BE2C (cell line): ENCODE measurements at regions not wholly inside any gene's neighbourhood (a gene's known extent, or its start where the extent isn't known, plus 50 kb on each side); places are given as distances from the start of the nearest gene placed in this dataset.

Experiments
- DNase-seq: peaks from one replicate; pipeline ENCODE4 v3.0.0-alpha.2; 2020
- H3K27me3 ChIP-seq: fragments of 250-450 bp; sonication (Bioruptor Pico); 2 replicates; pipeline ENCODE4 v1.5.1; 2020; ENCODE audit warnings: mild to moderate bottlenecking
- H3K36me3 ChIP-seq: fragments of 250-450 bp; sonication (Bioruptor Pico); 2 replicates; pipeline ENCODE4 v1.5.1; 2020; ENCODE audit warnings: mild to moderate bottlenecking
- H3K4me1 ChIP-seq: fragments of 250-450 bp; sonication (Bioruptor Pico); 2 replicates; pipeline ENCODE4 v1.5.1; 2020
- H3K4me3 ChIP-seq: 2 replicates; pipeline ENCODE4 v1.5.1; 2011; ENCODE audit warnings: low read depth, low read length
- H3K9me3 ChIP-seq: fragments of 250-450 bp; sonication (Bioruptor Pico); 2 replicates; pipeline ENCODE4 v1.5.1; 2020
- CTCF ChIP-seq: IDR thresholded peaks from 2 replicates; pipeline ENCODE4 v1.5.1; 2012; ENCODE audit warnings: mild to moderate bottlenecking, low read depth, low read length

GRCh38 chr12:107470645-107471044 is 215.0 kb upstream of the PWP1 start:
- H3K4me3 ChIP-seq, result no peak overlapping the region
- TF ChIP-seq CTCF, result no peak
- H3K4me1 ChIP-seq, result no peaks in the 10 kb centered on the region
- H3K36me3 ChIP-seq, result no peaks in the 10 kb centered on the region
- H3K27me3 ChIP-seq, result no peaks in the 10 kb centered on the region
- no peak for DNase-seq
- H3K9me3 ChIP-seq, result no peaks in the 10 kb centered on the region

DNA sequence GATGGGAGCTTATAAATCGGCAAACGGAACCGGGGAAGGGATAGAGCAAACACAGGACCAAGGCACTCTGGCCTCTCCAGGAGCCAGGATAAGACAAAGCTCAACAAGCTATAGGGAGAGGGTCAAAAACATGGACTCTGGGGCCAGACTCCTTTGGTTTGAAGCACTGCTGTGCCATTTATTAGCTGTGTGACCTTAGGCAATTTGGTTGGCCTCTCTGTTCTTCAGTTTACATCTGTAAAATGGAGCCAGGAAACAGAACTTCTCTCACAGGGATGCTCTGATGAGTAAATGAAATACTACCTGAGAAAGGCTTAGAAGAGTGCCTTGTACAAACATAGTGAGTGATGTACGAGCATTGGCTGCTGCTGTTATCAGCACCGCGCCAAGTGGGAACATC is 213.3 kb upstream of the PWP1 start:
- H3K36me3 ChIP-seq, result no peaks in the 10 kb centered on the region
- H3K9me3 ChIP-seq, result no peaks in the 10 kb centered on the region
- H3K4me3 ChIP-seq, result no peak overlapping the region
- TF ChIP-seq CTCF, result no peak
- no peaks in the 10 kb centered on the region for H3K27me3 ChIP-seq
- H3K4me1 ChIP-seq, result no peaks in the 10 kb centered on the region
- DNase-seq, result no peak

DNA sequence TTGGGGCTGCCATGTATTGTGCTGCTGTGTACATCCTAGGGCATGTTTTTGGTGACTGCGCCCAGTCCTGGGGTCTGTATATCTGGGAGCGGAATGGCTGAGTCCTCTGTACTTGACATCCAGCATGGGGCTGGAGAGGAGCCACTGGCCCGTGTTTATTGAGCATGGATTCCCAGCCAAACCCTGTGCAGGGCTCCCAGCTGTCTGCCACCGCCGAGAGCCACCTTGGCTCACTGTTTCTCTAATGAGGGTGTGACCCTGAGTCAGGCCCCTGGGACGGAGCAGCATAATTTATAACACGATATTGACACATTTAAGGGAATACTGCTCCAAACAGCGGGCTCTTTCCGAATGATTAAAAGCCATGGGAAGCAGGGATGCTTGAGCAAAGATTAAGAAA is 211.5 kb upstream of the PWP1 start:
- no peak for TF ChIP-seq CTCF
- H3K4me3 ChIP-seq, result no peak overlapping the region
- H3K36me3 ChIP-seq, result no peaks in the 10 kb centered on the region
- no peak for DNase-seq
- no peaks in the 10 kb centered on the region for H3K27me3 ChIP-seq
- no peaks in the 10 kb centered on the region for H3K4me1 ChIP-seq
- H3K9me3 ChIP-seq, result no peaks in the 10 kb centered on the region

DNA sequence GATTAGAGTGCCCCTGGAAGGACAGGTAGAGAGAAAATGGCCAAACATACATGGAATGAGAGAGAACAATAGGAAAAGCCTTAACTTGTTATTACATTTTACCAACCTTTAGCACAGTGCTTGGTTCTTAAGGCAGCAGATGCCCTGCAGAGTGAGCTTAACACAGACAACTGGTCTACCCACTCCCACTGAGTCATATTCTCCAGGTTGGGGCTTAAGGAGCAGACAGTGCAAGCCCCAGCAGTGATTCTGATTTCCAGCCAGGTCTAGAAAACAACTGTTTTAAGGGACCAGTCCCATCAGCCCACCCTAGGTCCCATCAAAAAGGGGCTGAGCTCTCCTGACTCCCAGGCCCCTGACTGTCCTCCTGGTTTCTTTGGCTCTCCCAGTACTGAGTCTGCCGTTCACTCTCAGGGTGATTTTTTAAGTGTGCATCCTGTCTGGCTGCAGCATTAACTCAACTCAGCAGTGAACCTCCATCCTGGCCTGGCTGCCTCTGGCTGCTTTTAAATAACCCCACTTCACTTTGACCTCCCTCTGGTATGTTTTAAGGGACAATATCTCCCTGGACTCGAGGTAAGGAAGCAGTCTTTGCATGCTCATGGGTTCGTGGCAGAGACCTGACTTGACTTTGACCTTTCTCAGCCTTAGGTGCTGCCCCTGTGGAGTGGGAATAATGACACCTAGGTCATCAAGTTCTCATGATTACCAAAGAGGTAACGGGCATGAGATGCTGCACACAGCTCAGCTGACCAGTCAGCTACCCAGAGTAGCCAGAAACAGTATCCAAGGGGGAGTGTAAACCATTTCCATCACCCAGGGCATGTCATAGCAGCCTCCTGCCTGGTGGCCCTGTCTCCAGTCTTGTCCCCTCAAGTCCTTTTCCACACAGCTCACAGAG is 210.7 kb upstream of the PWP1 start:
- no peak for TF ChIP-seq CTCF
- Histone ChIP-seq H3K27me3 (no peaks in the 10 kb centered on the region), H3K36me3 (no peaks in the 10 kb centered on the region), H3K9me3 (no peaks in the 10 kb centered on the region), H3K4me1 (no peaks in the 10 kb centered on the region), H3K4me3 (no peak overlapping the region)
- DNase-seq, result no peak

DNA sequence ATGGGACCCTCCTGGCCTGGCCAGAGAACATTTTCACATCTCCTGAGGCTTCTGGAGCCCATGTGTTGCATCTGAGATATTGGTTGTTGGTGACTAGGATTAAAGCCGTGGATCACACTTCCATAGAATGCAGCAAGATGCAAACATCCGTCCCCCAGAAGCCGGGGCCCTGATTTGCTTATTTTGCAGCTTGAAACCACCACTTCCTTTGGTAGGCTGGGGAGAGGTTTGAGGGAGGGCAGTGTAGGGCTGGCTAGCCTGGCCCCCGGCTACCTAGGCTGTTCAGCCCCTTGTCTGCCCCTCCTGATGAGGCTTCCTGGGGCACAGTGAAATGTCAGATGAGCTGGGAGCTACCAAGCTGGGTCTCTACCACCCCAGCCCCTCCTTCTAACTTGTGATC is 209.7 kb upstream of the PWP1 start:
- no peaks in the 10 kb centered on the region for H3K27me3 ChIP-seq
- no peak overlapping the region for H3K4me3 ChIP-seq
- no peaks in the 10 kb centered on the region for H3K9me3 ChIP-seq
- no peaks in the 10 kb centered on the region for H3K36me3 ChIP-seq
- no peak for TF ChIP-seq CTCF
- no peak for DNase-seq
- no peaks in the 10 kb centered on the region for H3K4me1 ChIP-seq

DNA sequence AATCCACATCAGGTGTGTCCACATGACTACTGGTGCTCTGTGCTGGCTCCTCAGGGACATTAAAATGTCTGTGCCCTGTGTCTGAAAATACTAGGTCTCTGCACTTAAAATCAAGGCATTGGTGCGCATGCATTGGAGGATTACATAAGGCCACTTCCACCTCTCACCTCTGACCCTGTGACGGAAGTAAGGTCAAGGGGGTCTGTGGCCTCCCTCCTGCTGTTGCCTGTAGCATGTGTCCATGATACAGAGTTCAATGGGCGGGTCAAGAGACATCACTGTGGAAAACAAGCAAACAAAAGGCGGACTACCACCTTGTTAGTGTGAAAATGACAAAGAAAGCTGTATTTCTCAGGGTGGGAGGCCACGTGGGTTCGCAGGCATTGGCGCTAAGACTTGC is 208.6 kb upstream of the PWP1 start:
- Histone ChIP-seq H3K4me1 (no peaks in the 10 kb centered on the region), H3K27me3 (no peaks in the 10 kb centered on the region), H3K4me3 (no peak overlapping the region), H3K36me3 (no peaks in the 10 kb centered on the region), H3K9me3 (no peaks in the 10 kb centered on the region)
- DNase-seq, result no peak
- no peak for TF ChIP-seq CTCF
